HFF-Myc (cell line): ENCODE measurements at regions not wholly inside any gene's neighbourhood (a gene's known extent, or its start where the extent isn't known, plus 50 kb on each side); places are given as distances from the start of the nearest gene placed in this dataset.

ENCODE experiments used
- DNase-seq: peaks from one replicate; pipeline ENCODE4 v3.0.0-alpha.2; 2011; ENCODE audit warnings: low read depth; ENCODE audit errors: extremely low read depth
- H3K4me3 ChIP-seq: replicated peaks from 2 replicates; pipeline ENCODE4 v1.5.1; 2011; ENCODE audit warnings: low read depth, mild to moderate bottlenecking, control low read depth, low read length
- CTCF ChIP-seq: IDR thresholded peaks from 2 replicates; pipeline ENCODE4 v1.5.1; 2012; ENCODE audit warnings: mild to moderate bottlenecking, low read depth, low read length, control low read depth; ENCODE audit errors: missing control alignments

- no peak for DNase-seq
- TF ChIP-seq CTCF = no peak
- no peak overlapping the region for H3K4me3 ChIP-seq
Measured at GRCh38 chr2:16270441-16270840, 330.1 kb downstream of the MYCN start.

- no peak for TF ChIP-seq CTCF
- no peak for DNase-seq
- no peak overlapping the region for H3K4me3 ChIP-seq
Measured at GRCh38 chr2:16268301-16269000, 328.1 kb downstream of the MYCN start.

- no peak overlapping the region for H3K4me3 ChIP-seq
- DNase-seq = no peak
- TF ChIP-seq CTCF = no peak
Measured at GRCh38 chr2:16266571-16266970, 326.2 kb downstream of the MYCN start.

GRCh38 chr2:16264931-16265540 is 324.7 kb downstream of the MYCN start:
- no peak for DNase-seq
- TF ChIP-seq CTCF = no peak
- H3K4me3 ChIP-seq = no peak overlapping the region

- no peak overlapping the region for H3K4me3 ChIP-seq
- DNase-seq = no peak
- no peak for TF ChIP-seq CTCF
Measured at GRCh38 chr2:16264491-16264890, 324.1 kb downstream of the MYCN start.

- TF ChIP-seq CTCF = no peak
- DNase-seq = no peak
- no peak overlapping the region for H3K4me3 ChIP-seq
Measured at GRCh38 chr2:16263241-16263890, 323.0 kb downstream of the MYCN start.
